Activated CD8-positive, alpha-beta memory T cell treated with anti-CD3 and anti-CD28 coated beads for 24 hours (primary cell): ENCODE measurements at regions not wholly inside any gene's neighbourhood (a gene's known extent, or its start where the extent isn't known, plus 50 kb on each side); places are given as distances from the start of the nearest gene placed in this dataset.
"Not testable (repeated sequence)": the region's sequence is repeated elsewhere in the genome, so short reads cannot be mapped to it uniquely, and the experiment has no call there.

Experiments
- DNase-seq: peaks from one replicate; pipeline ENCODE4 v3.0.0-alpha.2; 2020

DNA sequence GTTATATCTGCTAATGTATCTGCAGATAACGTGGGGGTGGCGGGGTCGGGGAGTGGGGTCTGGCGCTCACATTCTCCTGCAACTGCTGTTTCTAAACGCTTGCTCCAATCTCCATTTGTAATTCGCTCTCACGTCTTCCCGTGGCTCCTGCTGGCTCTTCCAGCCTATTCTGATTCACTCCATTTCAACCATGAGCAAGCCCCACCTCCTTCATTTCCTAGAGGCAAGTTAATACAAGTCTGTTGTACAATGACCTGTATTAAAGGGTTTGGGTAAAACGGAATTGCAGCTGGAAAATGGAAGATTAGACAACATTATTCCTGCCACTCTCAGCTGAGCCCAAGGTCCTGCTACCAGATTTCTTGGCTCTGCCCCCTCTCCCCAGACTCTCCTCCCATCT, 132.3 kb downstream of the CSNK2A3 start:
- DNase-seq: no peak

DNA sequence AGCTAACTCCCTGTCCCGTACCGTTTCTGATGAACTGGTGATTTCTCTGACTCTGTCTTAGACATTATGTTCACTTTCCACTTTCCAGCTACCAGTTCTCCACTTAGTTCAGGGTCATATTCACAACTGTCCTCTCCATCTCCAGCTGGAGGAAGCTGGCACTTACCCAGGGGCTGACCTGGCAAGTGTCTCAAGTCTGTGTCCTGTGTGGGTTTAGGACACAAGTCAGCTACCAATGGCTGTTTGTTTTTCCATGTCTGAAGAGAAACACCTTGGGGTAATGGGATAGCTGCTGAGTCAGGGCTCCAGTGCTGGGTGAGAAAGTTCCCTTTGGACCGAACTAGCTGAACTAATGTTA, 134.4 kb downstream of the CSNK2A3 start:
- DNase-seq: no peak

DNA sequence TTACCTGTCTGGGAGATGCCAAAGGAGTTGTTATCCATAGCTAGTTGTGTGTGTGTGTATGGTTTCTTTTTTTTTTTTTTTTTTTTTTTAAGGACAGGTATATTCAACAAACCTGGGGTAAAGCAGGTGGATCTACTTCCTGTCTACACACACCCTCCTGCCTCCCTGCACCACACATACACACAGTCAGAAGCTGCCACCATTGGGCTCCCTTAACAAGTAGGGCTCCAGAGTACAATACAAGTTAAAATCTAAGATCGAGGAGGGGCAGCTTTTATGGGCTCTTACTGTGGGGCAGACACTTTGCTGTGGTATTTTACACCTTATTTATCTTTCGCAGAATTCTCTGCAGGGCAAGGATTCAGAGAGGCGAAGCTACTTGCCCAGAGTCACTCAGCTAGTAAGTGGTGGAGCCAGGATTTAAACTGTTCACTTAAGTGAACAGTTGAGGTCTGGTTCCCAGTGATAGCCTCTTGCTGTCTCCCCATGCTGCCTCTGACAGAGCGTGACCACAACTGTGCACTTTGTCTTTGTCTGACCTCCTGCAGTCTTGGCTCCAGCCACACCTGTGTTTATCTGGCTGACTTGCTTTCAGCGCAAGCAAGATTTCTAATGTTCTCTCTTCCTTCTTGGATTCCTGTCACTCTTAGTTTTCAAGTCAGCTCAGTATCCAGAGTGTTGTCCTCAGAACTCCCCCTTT, 135.0 kb downstream of the CSNK2A3 start:
- DNase-seq: no peak

DNA sequence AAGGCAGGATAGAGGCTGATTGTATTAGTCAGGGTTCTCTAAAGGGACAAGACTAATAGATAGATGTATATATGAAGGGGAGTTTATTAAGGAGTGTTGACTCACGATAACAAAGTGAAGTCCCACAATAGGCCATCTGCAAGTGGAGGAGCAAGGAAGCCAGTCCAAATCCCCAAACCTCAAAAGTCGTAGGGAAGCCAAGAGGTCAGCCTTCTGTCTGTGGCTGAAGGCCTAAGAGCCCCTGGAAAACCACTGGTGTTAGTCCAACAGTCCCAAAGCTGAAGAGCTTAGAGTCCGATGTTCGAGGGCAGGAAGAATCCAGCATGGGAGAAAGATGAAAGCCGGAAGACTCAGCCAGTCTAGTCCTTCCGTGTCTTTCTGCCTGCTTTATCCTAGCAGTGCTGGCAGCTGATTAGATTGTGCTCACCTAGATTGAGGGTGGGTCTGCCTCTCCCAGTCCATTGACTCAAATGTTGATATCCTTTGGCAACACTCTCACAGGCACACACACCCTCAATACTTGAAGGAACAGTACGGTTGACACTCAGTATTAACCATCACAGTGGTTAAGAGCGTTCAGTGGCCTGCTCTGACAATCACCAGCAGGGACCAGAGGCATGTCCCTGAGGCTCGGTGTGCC, 135.6 kb downstream of the CSNK2A3 start:
- no peak for DNase-seq

DNA sequence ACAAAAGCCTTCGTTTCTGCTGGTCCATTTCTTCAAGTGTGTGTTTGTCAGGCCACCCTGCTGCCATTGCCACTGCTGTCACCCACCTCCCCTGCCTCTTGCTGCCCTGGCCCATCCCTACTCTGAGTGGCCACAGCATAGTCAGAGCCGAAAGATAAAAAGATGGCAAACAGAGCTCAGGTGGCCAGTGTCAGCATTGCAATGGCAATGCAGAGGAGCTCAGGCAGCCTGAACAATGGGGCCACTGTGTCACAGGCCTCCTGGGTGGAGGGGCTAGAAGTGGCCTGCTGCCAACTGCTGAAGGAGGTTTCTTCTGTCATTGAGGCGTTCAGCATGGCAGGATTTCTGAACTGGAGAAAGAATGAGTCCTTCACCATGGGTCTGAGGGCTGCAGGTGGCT, 137.1 kb downstream of the CSNK2A3 start:
- DNase-seq: no peak

DNA sequence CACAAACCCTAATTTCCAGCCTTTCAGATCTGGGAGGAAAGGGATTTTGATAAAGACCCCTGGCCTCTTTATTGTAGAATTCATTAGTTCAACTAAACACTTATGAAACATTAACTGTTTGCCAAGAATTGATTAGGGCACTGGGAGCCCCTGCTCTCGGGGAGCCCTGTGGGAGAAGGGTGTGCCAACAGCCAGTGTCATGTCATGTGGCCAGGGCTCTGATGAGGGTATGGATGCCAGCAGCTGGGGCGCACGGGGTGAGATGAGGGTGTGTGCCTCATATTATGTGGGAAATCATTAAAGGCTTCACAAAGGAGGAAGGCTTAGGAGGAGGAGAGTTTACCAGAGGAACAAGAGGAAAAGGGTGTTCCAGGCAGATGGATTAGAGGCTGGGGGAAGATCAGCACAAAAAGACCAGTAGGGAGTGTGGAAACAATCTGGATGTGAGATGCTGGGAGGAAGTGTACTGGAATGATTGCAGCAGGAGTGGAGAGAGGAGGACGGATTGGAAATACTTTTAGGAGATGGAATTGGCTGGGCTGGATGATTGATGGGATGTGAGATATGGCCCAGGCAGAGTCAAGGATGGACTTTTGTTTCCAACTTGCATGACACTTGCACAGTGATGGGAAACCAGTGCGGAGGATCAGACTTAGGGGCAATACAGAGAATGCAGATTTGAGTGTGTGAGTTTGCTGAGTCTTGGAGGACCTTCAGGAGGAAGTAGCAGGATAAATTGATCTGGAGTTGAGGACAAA, 137.8 kb downstream of the CSNK2A3 start:
- DNase-seq: no peak

- no peak for DNase-seq
Measured at GRCh38 chr11:11213117-11213516, 139.9 kb downstream of the CSNK2A3 start.

- DNase-seq: no peak
Measured at GRCh38 chr11:11211888-11212287, 141.2 kb downstream of the CSNK2A3 start.

DNA sequence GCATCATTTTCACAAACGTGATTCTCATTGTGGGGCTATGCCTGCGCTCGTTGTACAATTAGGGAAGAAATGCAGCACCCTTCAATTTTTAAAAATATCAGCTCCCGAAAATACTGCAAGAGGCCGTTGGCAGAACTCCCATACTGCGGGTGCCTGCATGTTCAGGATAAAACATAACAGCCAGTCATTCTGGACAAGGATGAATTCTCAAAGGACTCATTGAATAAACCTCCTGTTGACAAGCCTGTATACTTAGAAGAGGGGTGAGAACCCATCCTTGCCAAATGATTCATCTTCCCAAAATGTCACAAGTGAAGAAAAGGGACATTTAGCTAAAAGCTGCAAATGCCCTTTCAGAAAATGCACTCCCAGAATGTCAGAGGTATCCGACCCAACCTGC, 141.9 kb downstream of the CSNK2A3 start:
- DNase-seq: no peak

DNA sequence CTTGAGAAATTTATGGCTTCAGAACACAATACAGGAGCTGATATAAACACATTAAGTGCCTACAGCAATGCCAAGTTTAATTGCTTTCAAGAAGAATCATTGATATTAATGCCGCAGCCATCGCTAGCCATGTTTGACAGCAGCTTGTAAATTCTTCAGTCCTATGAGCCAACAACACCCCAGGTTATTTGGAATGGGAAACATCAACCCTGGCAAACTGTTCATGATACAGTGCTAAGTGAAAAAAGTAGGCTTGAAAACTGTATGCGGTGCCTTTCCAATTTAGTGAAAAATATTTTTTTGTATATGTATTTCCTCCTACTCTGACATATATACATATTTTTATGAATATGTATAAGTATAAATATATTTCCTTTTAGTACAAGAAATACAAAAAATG, 142.6 kb downstream of the CSNK2A3 start:
- no peak for DNase-seq

GRCh38 chr11:11209967-11210366, 143.1 kb downstream of the CSNK2A3 start:
- no peak for DNase-seq

GRCh38 chr11:11208994-11209393, 144.1 kb downstream of the CSNK2A3 start:
- no peak for DNase-seq

DNA sequence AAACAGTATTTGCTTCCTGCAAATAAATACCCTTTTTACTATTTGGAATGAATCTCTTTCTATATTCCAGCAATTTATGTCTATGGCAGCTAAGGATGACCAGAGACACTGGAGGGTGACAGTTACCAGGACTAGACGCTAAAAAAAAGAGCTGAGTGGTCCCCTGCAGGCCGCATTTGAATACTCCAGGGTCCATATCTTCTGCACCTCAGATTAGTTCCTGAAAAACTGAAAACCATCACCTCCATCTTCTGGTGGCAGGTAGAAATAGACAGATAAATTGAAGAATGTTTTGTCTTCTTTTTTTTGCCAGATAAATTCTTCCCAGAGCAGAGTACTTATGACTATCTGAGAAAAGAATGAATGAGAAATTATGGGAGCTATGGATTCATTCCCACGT, 145.6 kb downstream of the CSNK2A3 start:
- DNase-seq: no peak

GRCh38 chr11:11206484-11206883, 146.6 kb downstream of the CSNK2A3 start:
- no peak for DNase-seq

DNA sequence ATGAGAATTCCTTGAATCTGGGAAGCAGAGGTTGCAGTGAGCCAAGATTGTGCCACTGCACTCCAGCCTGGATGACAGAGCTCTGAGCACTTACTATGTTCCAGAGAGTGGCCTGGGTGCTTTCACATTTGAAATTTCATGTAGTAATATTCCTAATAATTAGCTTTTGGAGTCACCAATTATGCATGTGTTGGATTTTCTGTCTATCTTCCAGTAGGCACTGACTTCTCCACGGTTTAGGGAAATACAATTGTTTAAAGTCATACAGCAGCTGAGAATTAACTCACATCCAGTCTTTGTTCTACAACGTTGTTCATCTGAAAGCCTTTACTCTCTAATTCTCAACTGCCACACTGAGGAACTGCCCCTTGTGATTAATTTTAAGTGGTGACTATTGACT, 150.2 kb downstream of the CSNK2A3 start:
- no peak for DNase-seq

- DNase-seq: not testable (repeated sequence)
Measured at GRCh38 chr11:11201302-11201701, 151.7 kb downstream of the CSNK2A3 start.

GRCh38 chr11:11192541-11192940, 160.5 kb downstream of the CSNK2A3 start:
- no peak for DNase-seq

- DNase-seq: no peak
Measured at GRCh38 chr11:11189506-11189905, 163.5 kb downstream of the CSNK2A3 start.

DNA sequence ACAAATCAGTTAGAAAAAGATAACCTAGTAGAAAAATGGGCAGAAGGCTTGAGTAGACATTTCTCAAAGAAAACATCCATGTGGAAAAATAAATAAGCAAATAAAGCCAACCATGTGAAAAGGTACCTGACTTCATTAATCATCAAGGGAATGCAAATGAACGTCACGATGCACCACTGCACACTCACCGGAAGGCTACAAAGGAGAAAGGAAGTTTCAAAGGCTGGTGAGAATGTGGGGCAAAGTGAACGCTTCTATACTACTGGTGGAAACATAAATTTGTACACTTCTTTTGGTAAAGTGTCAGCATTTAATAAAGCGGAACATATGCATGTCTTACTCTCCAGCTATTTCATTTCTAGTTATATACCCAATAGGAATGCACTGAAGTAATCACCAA, 166.8 kb downstream of the CSNK2A3 start:
- no peak for DNase-seq

- DNase-seq: no peak
Measured at GRCh38 chr11:11182261-11182660, 170.8 kb downstream of the CSNK2A3 start.

GRCh38 chr11:11178671-11179638, 174.1 kb downstream of the CSNK2A3 start:
- no peak for DNase-seq

GRCh38 chr11:11177156-11177808, 175.8 kb downstream of the CSNK2A3 start:
- DNase-seq: no peak
